ENCODE measurements at regions not wholly inside any gene's neighbourhood (a gene's known extent, or its start where the extent isn't known, plus 50 kb on each side); places are given as distances from the start of the nearest gene placed in this dataset.
"Not testable (repeated sequence)": the region's sequence is repeated elsewhere in the genome, so short reads cannot be mapped to it uniquely, and the experiment has no call there.

GRCh38 chr11:34791780-34792542 lies 124.2 kb downstream of the APIP start:
- no peak for DNase-seq (ENCODE audit: low spot score in 2 of 2)
- ATAC-seq (replicated peaks; ENCODE audit: extremely low read depth, poor library complexity, severe bottlenecking) = no peak
- Mint-ChIP-seq H3K4me1 (no peaks in the 10 kb centered on the region), H3K36me3 (ENCODE audit: insufficient read depth) (no peaks in the 10 kb centered on the region), H3K27me3 (peaks cover 19% of the 10 kb centered on the region), H3K4me3 (no peak overlapping the region), H3K27ac (ENCODE audit: low read depth) (no peak overlapping the region), H3K9me3 (peaks cover 5% of the 10 kb centered on the region)

DNA sequence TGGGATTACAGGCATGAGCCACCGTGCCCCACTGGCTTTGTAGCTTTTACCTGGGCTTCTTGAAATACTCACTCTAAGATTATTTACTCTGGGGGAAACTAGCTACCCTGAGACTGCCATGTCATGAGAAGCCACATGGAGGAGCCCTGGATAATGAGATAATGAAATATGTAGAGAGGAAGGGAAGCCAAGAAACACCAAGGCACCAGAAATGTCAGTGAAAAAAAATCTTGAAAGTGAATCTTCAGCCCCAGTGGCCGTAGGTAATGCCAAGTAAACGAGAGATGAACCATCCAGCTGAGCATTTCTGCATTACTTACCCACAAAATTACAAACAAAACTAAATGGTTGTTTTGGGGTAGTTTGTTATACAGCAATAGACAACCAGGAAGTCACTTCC lies 125.6 kb downstream of the APIP start:
- no peak for DNase-seq (ENCODE audit: low spot score in 2 of 2)
- Mint-ChIP-seq H3K9me3 (peaks cover 5% of the 10 kb centered on the region), H3K36me3 (ENCODE audit: insufficient read depth) (no peaks in the 10 kb centered on the region), H3K4me3 (no peak overlapping the region), H3K27ac (ENCODE audit: low read depth) (no peak overlapping the region), H3K27me3 (peaks cover 22% of the 10 kb centered on the region), H3K4me1 (no peaks in the 10 kb centered on the region)
- no peak for ATAC-seq (replicated peaks; ENCODE audit: extremely low read depth, poor library complexity, severe bottlenecking)

- DNase-seq (ENCODE audit: low spot score in 2 of 2) = no peak
- Mint-ChIP-seq H3K9me3 (peaks cover 5% of the 10 kb centered on the region), H3K36me3 (ENCODE audit: insufficient read depth) (no peaks in the 10 kb centered on the region), H3K4me1 (no peaks in the 10 kb centered on the region), H3K27me3 (peaks cover 27% of the 10 kb centered on the region), H3K27ac (ENCODE audit: low read depth) (no peak overlapping the region), H3K4me3 (no peak overlapping the region)
- ATAC-seq (replicated peaks; ENCODE audit: extremely low read depth, poor library complexity, severe bottlenecking) = no peak
These were observed 126.9 kb downstream of the APIP start for GRCh38 chr11:34789196-34789834.

DNA sequence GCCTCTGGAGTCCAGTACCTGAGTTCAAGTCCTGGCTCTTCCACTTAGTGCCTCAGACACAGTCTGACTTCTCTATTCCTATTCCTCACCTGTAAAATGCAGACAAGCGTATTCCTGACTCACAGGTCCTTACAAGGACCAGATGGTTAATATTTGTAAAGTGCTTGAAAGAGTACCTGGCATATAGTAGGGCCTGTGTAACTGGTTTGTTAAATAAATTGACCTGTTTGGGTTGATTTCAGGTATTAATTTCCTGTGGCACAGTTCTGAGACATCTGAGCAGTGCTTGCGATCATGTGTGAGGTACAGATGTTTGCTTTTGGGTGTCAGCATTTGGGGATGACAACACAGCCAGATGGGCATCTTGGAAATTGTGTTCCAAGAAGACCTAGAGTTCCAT lies 127.5 kb downstream of the APIP start:
- H3K4me1 Mint-ChIP-seq = no peaks in the 10 kb centered on the region
- no peaks in the 10 kb centered on the region for H3K36me3 Mint-ChIP-seq (ENCODE audit: insufficient read depth)
- no peak overlapping the region for H3K27ac Mint-ChIP-seq (ENCODE audit: low read depth)
- peaks cover 27% of the 10 kb centered on the region for H3K27me3 Mint-ChIP-seq
- no peak for ATAC-seq (replicated peaks; ENCODE audit: extremely low read depth, poor library complexity, severe bottlenecking)
- peaks cover 5% of the 10 kb centered on the region for H3K9me3 Mint-ChIP-seq
- H3K4me3 Mint-ChIP-seq = no peak overlapping the region
- DNase-seq (ENCODE audit: low spot score in 2 of 2) = no peak

- H3K27ac Mint-ChIP-seq (ENCODE audit: low read depth) = no peak overlapping the region
- ATAC-seq (replicated peaks; ENCODE audit: extremely low read depth, poor library complexity, severe bottlenecking) = no peak
These were observed 128.3 kb downstream of the APIP start for GRCh38 chr11:34787895-34788294.

DNA sequence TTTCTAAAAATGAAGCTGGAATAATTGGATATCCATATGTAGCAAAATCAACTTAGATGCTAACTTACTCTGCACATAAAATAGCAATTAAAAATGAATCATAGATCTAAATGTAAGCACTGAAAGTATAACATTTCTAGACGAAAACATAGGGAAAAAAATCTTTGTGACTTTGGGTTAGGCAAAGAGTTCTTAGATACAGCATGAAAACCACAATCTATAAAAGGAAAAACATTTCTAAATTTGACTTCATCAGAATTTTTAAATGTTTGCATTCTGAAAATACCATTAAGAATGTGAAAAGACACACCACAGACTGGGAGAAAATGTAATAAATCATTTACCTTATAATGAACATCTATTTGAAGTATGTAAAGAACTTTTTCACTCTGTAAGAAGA lies 128.8 kb downstream of the APIP start:
- peaks cover 31% of the 10 kb centered on the region for H3K27me3 Mint-ChIP-seq
- H3K36me3 Mint-ChIP-seq (ENCODE audit: insufficient read depth) = no peaks in the 10 kb centered on the region
- ATAC-seq (replicated peaks; ENCODE audit: extremely low read depth, poor library complexity, severe bottlenecking) = no peak
- no peak for DNase-seq (ENCODE audit: low spot score in 2 of 2)
- no peak overlapping the region for H3K27ac Mint-ChIP-seq (ENCODE audit: low read depth)
- no peak overlapping the region for H3K4me3 Mint-ChIP-seq
- H3K4me1 Mint-ChIP-seq = no peaks in the 10 kb centered on the region
- H3K9me3 Mint-ChIP-seq = peaks cover 5% of the 10 kb centered on the region

More at GRCh38 chr11:34787895-34788294, 128.3 kb downstream of the APIP start:
- Mint-ChIP-seq H3K4me3 (no peak overlapping the region), H3K27me3 (peaks cover 28% of the 10 kb centered on the region), H3K4me1 (no peaks in the 10 kb centered on the region), H3K36me3 (ENCODE audit: insufficient read depth) (no peaks in the 10 kb centered on the region), H3K9me3 (peaks cover 5% of the 10 kb centered on the region)
- DNase-seq (ENCODE audit: low spot score in 2 of 2) = no peak

DNA sequence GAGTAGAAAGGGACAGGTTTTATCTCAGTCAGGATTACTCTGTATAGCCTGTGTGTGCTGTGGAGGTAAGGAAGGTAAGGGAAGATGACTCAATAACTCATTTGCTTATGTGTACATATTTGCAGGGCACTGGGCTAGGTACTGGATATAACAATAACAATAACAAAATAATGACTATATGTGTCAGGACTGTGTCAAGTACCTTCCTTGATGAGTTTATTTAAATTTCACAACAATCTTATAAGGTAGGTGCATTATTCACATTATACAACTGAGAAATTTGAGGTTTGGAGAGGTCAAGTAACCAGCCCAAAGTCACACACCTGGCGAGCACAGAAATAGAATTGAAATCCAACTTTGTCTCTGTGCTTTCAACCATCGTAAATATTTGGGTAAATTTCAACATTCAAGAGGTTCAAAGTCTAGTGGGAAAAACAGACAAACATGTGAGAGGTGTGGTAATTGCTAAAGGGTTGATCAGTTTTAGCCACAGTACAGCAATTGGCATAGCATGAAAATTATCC lies 131.8 kb downstream of the APIP start:
- Mint-ChIP-seq H3K4me3 (no peak overlapping the region), H3K27me3 (peaks cover 59% of the 10 kb centered on the region), H3K4me1 (no peaks in the 10 kb centered on the region), H3K36me3 (ENCODE audit: insufficient read depth) (no peaks in the 10 kb centered on the region), H3K27ac (ENCODE audit: low read depth) (no peak overlapping the region), H3K9me3 (no peaks in the 10 kb centered on the region)
- ATAC-seq (replicated peaks; ENCODE audit: extremely low read depth, poor library complexity, severe bottlenecking) (no peak), DNase-seq (ENCODE audit: low spot score in 2 of 2) (no peak)

DNA sequence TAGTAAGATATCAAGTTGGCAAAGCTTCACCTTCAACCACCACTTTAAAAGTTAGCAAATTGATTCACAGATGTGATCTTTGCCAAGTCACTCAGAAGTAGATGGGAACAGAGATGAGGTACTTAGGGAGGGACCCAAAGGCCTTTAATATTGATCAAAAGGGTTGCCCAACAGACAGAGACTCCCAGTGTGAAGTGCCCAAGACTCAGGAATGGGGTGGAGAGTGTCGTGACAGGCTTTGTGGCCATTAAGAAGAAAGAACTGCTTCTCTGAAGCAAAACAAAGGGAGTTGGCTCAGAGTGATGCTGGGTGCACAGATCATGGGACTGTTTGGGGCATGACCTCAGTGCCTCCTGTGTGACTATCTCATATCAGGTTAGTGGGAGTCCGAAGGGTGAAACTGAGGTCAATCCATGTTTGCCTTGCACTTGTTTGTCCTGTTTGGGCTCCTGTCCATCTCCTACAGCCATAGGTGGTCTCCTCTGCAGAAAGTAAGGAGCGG lies 132.3 kb downstream of the APIP start:
- Mint-ChIP-seq H3K4me3 (no peak overlapping the region), H3K36me3 (ENCODE audit: insufficient read depth) (no peaks in the 10 kb centered on the region), H3K9me3 (no peaks in the 10 kb centered on the region), H3K27me3 (peaks cover 64% of the 10 kb centered on the region), H3K27ac (ENCODE audit: low read depth) (no peak overlapping the region), H3K4me1 (no peaks in the 10 kb centered on the region)
- no peak for DNase-seq (ENCODE audit: low spot score in 2 of 2)
- no peak for ATAC-seq (replicated peaks; ENCODE audit: extremely low read depth, poor library complexity, severe bottlenecking)

DNA sequence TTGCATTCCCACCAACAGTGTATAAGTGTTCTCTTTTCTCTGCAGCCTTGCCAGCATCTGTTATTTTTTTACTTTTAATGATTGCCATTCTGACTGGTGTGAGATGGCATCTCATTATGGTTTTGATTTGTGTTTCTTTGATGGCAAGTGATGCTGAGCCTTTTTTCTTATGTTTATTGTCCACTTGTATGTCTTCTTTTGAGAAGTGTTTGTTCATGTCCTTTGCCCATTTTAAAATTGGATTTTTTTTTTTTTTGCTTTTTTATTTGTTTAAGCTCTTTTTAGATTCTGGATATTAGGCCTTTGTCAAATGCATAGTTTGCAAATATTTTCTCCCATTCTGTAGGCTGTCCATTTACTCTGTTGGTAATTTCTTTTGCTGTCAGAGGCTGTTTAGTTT lies 134.4 kb downstream of the APIP start:
- H3K4me1 Mint-ChIP-seq; DNase-seq (ENCODE audit: low spot score in 2 of 2); ATAC-seq (replicated peaks; ENCODE audit: extremely low read depth, poor library complexity, severe bottlenecking); H3K27ac Mint-ChIP-seq (ENCODE audit: low read depth); H3K9me3 Mint-ChIP-seq; H3K4me3 Mint-ChIP-seq; H3K36me3 Mint-ChIP-seq (ENCODE audit: insufficient read depth): not testable (repeated sequence)
- H3K27me3 Mint-ChIP-seq = peaks cover 82% of the 10 kb centered on the region

- Mint-ChIP-seq H3K27ac (ENCODE audit: low read depth) (no peak overlapping the region), H3K36me3 (ENCODE audit: insufficient read depth) (no peaks in the 10 kb centered on the region)
- ATAC-seq (replicated peaks; ENCODE audit: extremely low read depth, poor library complexity, severe bottlenecking) = no peak
These were observed 140.7 kb downstream of the APIP start for GRCh38 chr11:34775417-34775888.

DNA sequence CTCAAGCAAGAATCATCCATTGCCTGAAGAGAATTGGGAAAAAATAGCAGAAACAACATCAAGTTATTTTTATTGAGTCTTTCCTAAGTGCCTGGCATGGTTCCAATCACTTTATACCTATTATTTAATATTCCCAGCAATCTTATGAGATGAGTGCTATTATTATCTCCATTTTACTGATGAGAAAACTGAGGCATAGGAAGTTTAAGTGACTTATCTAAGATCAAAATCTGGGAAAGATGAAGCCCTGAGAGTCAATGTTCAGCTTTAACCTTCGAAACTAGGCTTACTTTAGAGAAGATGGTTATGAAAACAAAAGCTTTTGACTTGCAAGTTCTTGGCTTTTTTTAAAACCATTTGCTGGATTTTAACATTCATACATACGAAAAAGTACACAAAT lies 141.6 kb downstream of the APIP start:
- no peaks in the 10 kb centered on the region for H3K9me3 Mint-ChIP-seq
- no peak for DNase-seq (ENCODE audit: low spot score in 2 of 2)
- ATAC-seq (replicated peaks; ENCODE audit: extremely low read depth, poor library complexity, severe bottlenecking) = no peak
- no peaks in the 10 kb centered on the region for H3K4me1 Mint-ChIP-seq
- H3K4me3 Mint-ChIP-seq = no peak overlapping the region
- H3K27ac Mint-ChIP-seq (ENCODE audit: low read depth) = no peak overlapping the region
- no peaks in the 10 kb centered on the region for H3K36me3 Mint-ChIP-seq (ENCODE audit: insufficient read depth)
- peaks cover 70% of the 10 kb centered on the region for H3K27me3 Mint-ChIP-seq

More at GRCh38 chr11:34775417-34775888, 140.7 kb downstream of the APIP start:
- H3K4me3 Mint-ChIP-seq = no peak overlapping the region
- no peaks in the 10 kb centered on the region for H3K9me3 Mint-ChIP-seq
- H3K4me1 Mint-ChIP-seq = no peaks in the 10 kb centered on the region
- H3K27me3 Mint-ChIP-seq = peaks cover 70% of the 10 kb centered on the region
- DNase-seq (ENCODE audit: low spot score in 2 of 2) = no peak

GRCh38 chr11:34773826-34774225 lies 142.4 kb downstream of the APIP start:
- Mint-ChIP-seq H3K27me3 (peaks cover 70% of the 10 kb centered on the region), H3K36me3 (ENCODE audit: insufficient read depth) (no peaks in the 10 kb centered on the region), H3K27ac (ENCODE audit: low read depth) (no peak overlapping the region), H3K9me3 (no peaks in the 10 kb centered on the region), H3K4me1 (no peaks in the 10 kb centered on the region), H3K4me3 (no peak overlapping the region)
- DNase-seq (ENCODE audit: low spot score in 2 of 2) = no peak
- no peak for ATAC-seq (replicated peaks; ENCODE audit: extremely low read depth, poor library complexity, severe bottlenecking)

GRCh38 chr11:34773211-34773610 lies 143.0 kb downstream of the APIP start:
- DNase-seq (ENCODE audit: low spot score in 2 of 2) (no peak), ATAC-seq (replicated peaks; ENCODE audit: extremely low read depth, poor library complexity, severe bottlenecking) (no peak)
- H3K27ac Mint-ChIP-seq (ENCODE audit: low read depth) = no peak overlapping the region
- no peaks in the 10 kb centered on the region for H3K9me3 Mint-ChIP-seq
- H3K27me3 Mint-ChIP-seq = peaks cover 73% of the 10 kb centered on the region
- no peak overlapping the region for H3K4me3 Mint-ChIP-seq
- H3K36me3 Mint-ChIP-seq (ENCODE audit: insufficient read depth) = no peaks in the 10 kb centered on the region
- H3K4me1 Mint-ChIP-seq = no peaks in the 10 kb centered on the region
